Spleen (tissue), 7 donors: ENCODE measurements at regions not wholly inside any gene's neighbourhood (a gene's known extent, or its start where the extent isn't known, plus 50 kb on each side); places are given as distances from the start of the nearest gene placed in this dataset.

Source experiments
- CTCF ChIP-seq, 11 experiments: fragments of 200-600 bp in 7 of 11; fragments of 450-650 bp in 4 of 11; sonication (generic) in 4 of 11; IDR thresholded peaks in 8 of 11; conservative IDR thresholded peaks in 3 of 11; 1 replicate in 7 of 11; 2 replicates in 4 of 11; pipeline versions ENCODE4 v1.4.0 to v1.8.0; 2016 to 2021; ENCODE audit warnings: antibody characterized with exemption in 11 of 11, inconsistent platforms in 4 of 11, mild to moderate bottlenecking in 1 of 11
- POLR2A ChIP-seq, 3 donors: fragments of 450-650 bp; IDR thresholded peaks; one replicate each; pipeline ENCODE4 v1.5.1; 2017; ENCODE audit warnings: antibody characterized with exemption in 3 of 3, mild to moderate bottlenecking in 1 of 3
- POLR2AphosphoS5 ChIP-seq, 3 donors: sonication (generic); formaldehyde crosslinking; IDR thresholded peaks; one replicate each; pipeline ENCODE4 v1.5.1; 2017; ENCODE audit warnings: antibody characterized with exemption in 3 of 3
- donor health status: DM: no; HTN: no; CAD: no; lungs with moderate emphysema.
- donor health status: DM: no; HTN: no; CAD: no.
- donor health status: DM: no; HTN: no; CAD: no.

DNA sequence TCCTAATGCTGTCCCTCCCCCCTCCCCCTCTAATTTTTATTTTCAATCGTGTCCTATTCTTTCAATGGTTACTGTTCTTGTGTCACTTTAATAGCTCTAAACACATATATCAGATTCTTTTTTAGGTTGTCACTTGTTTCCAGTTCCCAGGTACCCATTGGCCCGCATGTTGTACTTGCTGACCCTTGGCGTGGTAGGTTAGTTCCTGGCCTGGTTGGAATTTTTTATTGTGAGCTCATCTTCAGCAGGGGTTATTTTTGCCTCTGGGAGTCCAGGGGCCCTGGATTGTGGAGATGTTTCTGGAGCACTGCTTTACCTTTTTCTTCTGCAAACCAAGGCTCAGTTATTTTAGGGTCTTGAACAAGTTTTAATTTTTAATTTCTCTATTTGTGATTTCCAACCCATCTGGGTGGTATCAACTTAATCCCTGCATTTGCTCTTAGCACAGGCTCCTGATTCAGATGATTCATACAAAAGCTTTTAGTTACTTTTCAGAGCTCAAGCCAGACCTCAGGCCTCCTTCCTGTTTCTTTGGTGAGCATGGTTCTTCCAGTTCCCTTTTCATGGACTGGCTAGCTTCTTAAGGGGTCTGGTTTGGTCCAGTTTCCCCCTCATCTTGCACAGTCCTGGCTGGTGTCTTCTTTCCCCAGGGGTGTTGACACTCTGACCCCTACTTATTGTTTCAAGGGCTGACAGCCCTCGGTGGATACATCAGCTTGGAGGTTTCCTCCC lies 220.5 kb downstream of the TM9SF2 start:
- TF ChIP-seq CTCF (IDR thresholded peaks at IDR 0.05 in 8 of 11, conservative IDR thresholded peaks at IDR 0.05 in 3 of 11) (no peak), POLR2A (IDR thresholded peaks at IDR 0.05) (no peak), POLR2AphosphoS5 (IDR thresholded peaks at IDR 0.05) (no peak)
